OCI-M1 (cell line): ENCODE measurements at regions not wholly inside any gene's neighbourhood (a gene's known extent, or its start where the extent isn't known, plus 50 kb on each side); places are given as distances from the start of the nearest gene placed in this dataset.
A peak's percentile ranks its signal among the peaks of the same experiment; 100 is the strongest.
"Not testable (repeated sequence)": the region's sequence is repeated elsewhere in the genome, so short reads cannot be mapped to it uniquely, and the experiment has no call there.

Experiments
- DNase-seq: peaks from one replicate; lab custom pipeline; 2025; lab: John Stamatoyannopoulos, UW

- DNase-seq = no peak
Observed at GRCh38 chr7:138370956-138371355, 89.1 kb upstream of the TRIM24 start.

DNA sequence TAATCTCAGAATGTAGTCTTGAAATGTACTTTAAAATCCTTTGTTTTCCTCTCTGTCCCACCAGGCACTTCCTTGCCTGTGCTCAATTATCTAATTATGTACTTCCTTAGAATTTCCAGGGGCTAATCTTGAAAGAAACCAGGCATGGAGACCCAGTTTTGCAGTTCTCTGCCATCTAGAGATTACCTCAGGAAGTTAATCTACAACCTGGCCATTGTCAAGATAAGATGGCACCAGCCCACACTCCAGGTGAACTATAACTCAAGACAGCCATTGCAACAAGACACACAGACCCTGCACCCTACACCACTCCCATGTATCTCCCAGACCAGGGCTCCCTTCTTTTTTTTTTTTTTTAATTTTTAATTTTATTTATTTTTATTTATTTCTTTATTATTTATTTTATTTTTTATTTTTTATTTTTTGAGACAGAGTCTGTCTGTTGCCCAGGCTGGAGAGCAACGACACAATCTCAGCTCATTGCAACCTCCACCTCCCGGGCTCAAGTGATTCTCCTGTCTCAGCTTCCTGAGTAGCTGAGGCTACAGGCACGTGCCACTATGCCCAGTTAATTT, 85.9 kb upstream of the TRIM24 start:
- no peak for DNase-seq

- no peak for DNase-seq
Observed at GRCh38 chr7:138377306-138377705, 82.8 kb upstream of the TRIM24 start.

- DNase-seq = no peak
Observed at GRCh38 chr7:138378741-138379559, 81.1 kb upstream of the TRIM24 start.

GRCh38 chr7:138382862-138383565, 77.0 kb upstream of the TRIM24 start:
- DNase-seq = no peak

- no peak for DNase-seq
Observed at GRCh38 chr7:138386821-138387220, 73.2 kb upstream of the TRIM24 start.

- DNase-seq = peak; percentile 42
Observed at GRCh38 chr7:138387755-138388475, 72.1 kb upstream of the TRIM24 start.

DNA sequence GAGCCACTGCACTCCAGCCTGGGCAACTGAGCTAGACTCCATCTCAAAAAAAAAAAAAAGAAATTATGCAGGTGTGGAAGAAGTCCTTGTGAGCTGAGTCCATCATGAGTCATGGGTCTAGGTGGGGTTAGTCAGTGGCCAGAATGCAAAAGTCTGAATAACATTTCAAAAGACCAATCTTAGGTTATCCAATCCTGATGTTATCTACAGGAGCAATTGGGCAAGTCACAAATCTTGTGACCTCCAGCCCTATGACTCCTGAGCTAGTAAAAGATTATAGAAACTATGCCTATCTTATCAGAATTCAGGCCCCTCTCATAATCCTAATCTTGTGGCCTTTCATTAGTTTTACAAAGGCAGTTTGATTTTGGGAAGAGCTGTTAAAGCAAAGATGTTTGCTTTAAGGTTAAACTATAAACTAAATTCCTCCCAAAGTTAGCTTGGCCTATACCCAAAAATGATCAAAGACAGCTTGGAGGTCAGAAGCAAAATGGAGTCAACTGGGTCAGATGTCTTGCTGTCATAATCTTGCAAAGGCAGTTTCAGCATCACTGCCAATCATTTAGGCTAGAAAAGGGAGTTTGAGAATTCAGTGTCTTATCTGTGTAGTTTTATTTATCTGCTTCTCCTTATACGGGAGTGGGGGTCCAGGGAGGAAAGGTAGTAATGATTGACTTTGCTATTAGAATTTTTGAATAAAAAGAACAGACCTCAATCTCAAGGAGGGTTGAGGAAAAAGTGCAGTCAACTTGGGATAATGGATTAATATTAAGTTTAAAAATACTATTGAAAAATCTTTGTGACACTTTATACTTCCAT, 71.2 kb upstream of the TRIM24 start:
- DNase-seq = no peak

DNA sequence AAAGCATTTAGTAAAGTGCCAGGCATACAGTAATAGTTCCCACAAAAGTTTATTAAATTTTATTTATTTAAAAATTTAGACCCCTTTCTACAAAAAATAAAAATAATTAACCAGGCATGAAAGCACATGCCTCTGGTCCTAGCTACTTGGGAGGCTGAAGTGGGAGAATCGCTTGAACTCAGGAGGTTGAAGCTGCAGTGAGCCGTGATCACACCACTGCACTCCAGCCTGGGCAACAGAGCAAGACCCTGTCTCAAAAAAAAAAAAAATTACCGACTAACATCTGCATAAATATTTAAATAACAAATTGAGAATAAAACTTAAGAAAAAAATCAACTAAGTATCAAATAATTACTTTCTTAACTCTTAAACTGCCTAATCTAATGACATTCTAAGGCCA, 64.3 kb upstream of the TRIM24 start:
- no peak for DNase-seq

GRCh38 chr7:138396251-138397070, 63.6 kb upstream of the TRIM24 start:
- no peak for DNase-seq

DNA sequence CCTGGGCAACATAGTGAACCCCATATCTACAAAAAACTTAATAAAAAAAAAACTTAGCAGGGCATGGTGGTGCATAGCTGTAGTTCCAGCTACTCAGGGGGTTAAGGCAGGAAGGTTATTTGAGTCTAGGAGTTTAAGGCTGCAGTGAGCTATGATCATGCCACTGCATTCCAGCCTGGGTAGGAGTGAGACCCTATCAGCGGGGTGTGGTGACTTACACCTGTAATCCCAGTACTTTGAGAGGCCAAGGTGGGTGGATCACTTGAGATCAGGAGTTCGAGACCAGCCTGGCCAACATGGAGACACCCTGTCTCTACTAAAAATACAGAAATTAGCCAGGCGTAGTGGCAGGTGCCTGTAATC, 63.0 kb upstream of the TRIM24 start:
- DNase-seq = not testable (repeated sequence)

DNA sequence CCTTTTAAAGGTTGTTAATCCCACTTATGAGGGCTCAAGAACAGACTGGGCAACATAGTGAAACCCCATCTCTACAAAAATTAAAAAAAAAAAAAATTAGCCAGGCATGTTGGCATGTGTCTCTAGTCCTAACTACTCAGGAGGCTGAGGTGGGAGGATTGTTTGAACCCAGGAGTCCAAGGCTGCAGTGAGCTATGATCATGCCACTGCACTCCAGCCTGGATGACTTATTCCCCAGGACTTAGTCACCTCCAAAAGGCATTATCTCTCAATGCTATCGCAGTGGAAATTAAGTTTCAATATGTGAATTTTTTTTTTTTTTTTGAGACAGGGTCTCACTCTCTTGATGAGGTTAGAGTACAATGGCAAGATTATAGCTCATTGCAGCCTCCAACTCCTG, 61.2 kb upstream of the TRIM24 start:
- no peak for DNase-seq

DNA sequence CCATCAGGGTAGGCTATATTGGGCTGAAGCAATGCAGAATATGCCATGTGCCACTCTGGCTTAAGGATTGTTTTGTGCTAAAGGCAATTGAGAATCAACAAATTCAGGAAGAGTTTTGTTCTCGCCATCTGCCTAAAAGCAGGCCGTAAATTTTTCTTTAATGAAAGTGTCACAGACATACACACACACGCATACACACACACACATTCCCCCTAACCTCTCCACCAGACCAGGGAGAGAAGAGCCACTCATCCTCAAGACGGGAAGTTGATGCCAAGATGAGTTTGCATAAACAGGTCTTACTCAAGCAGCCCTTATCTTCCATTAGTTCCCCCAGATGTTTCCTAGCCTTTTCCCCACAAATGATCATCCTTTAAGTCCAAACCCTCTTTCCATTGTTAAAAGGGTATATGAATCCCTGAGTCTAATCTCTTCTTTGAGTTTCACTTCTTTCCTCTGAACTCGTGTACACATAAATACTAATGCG, 59.6 kb upstream of the TRIM24 start:
- peak; percentile 37 for DNase-seq

DNA sequence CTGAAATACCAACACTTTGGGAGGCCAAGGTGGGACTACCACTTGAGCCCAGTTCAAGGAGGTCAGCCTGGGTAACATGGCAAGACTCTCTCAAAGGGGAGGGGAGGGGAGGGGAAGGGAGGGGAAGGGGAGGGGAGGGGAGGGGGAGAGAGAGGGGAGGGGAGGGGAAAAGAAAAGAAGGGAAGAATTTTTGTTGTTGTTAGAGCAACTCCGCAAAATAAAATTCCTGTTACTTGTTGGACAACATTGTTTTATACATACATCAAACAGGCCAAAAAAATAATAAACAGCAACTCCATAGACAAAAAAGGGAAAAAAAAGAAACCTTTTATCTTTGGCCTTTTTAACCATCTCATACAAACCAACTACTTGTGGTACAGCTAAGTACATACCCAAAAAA, 57.3 kb upstream of the TRIM24 start:
- DNase-seq = no peak

- no peak for DNase-seq
Observed at GRCh38 chr7:138405496-138405895, 54.6 kb upstream of the TRIM24 start.

DNA sequence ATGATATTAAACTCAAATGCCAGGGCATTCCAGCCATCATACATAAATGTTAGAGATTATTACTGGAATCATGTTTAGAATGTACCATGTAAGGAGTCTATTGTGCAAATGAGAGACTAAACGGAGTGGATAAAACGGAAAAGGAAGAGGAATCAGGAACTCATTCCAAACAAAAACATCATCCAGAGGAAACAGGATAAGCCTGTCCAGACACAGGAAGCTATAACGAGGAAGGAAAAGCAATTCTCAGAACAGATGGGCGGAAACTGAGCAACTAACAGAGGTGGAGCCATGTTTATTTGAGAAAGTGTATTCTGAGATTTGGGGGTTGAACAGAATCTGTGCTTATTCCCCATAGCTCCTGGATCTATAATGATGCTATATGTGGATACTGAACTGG, 52.3 kb upstream of the TRIM24 start:
- no peak for DNase-seq
